GM19240 (cell line): ENCODE measurements at regions not wholly inside any gene's neighbourhood (a gene's known extent, or its start where the extent isn't known, plus 50 kb on each side); places are given as distances from the start of the nearest gene placed in this dataset.
"Not testable (repeated sequence)": the region's sequence is repeated elsewhere in the genome, so short reads cannot be mapped to it uniquely, and the experiment has no call there.

Experiments used
- DNase-seq: peaks from one replicate; pipeline ENCODE4 v3.0.0; 2011; ENCODE audit warnings: low spot score; ENCODE audit not compliant: insufficient read length

GRCh38 chr4:96407225-96407624 is 567.3 kb downstream of the PDHA2 start:
- DNase-seq, result no peak

GRCh38 chr4:96407738-96408463 is 568.0 kb downstream of the PDHA2 start:
- no peak for DNase-seq

- not testable (repeated sequence) for DNase-seq
Observed at GRCh38 chr4:96414853-96415252, 575.0 kb downstream of the PDHA2 start.

- DNase-seq, result no peak
Observed at GRCh38 chr4:96429657-96430056, 589.8 kb downstream of the PDHA2 start.

- no peak for DNase-seq
Observed at GRCh38 chr4:96431094-96431493, 591.2 kb downstream of the PDHA2 start.

- no peak for DNase-seq
Observed at GRCh38 chr4:96448315-96448872, 608.5 kb downstream of the PDHA2 start.

- DNase-seq, result no peak
Observed at GRCh38 chr4:96455045-96455720, 615.3 kb downstream of the PDHA2 start.

GRCh38 chr4:96458031-96458430 is 618.1 kb downstream of the PDHA2 start:
- DNase-seq, result not testable (repeated sequence)

- DNase-seq, result no peak
Observed at GRCh38 chr4:96459105-96459504, 619.2 kb downstream of the PDHA2 start.

GRCh38 chr4:96465834-96466233 is 625.9 kb downstream of the PDHA2 start:
- DNase-seq, result no peak

- no peak for DNase-seq
Observed at GRCh38 chr4:96471956-96472867, 632.3 kb downstream of the PDHA2 start.

GRCh38 chr4:96473246-96473645 is 633.4 kb downstream of the PDHA2 start:
- no peak for DNase-seq

- no peak for DNase-seq
Observed at GRCh38 chr4:96483308-96484030, 643.6 kb downstream of the PDHA2 start.

- DNase-seq, result no peak
Observed at GRCh38 chr4:96486563-96486962, 646.7 kb downstream of the PDHA2 start.

- DNase-seq, result no peak
Observed at GRCh38 chr4:96497621-96498020, 657.7 kb downstream of the PDHA2 start.

- no peak for DNase-seq
Observed at GRCh38 chr4:96504386-96504785, 664.5 kb downstream of the PDHA2 start.

GRCh38 chr4:96509039-96509741 is 669.3 kb downstream of the PDHA2 start:
- no peak for DNase-seq

- DNase-seq, result no peak
Observed at GRCh38 chr4:96519291-96519690, 679.4 kb downstream of the PDHA2 start.

GRCh38 chr4:96521046-96521536 is 681.2 kb downstream of the PDHA2 start:
- no peak for DNase-seq

GRCh38 chr4:96523611-96524010 is 683.7 kb downstream of the PDHA2 start:
- DNase-seq, result no peak
